Neural progenitor cell (in vitro differentiated cells): ENCODE measurements at regions not wholly inside any gene's neighbourhood (a gene's known extent, or its start where the extent isn't known, plus 50 kb on each side); places are given as distances from the start of the nearest gene placed in this dataset.

ENCODE experiments used
- DNase-seq: peaks from one replicate; pipeline ENCODE4 v3.0.0-alpha.2; 2016; ENCODE audit warnings: low spot score
- H2AFZ ChIP-seq: fragments of 200-600 bp; sonication (generic); replicated peaks from 2 replicates; pipeline ENCODE4 v1.6.1; 2016; ENCODE audit warnings: antibody characterized with exemption
- H3F3A ChIP-seq: fragments of 200-600 bp; sonication (generic); 2 replicates; pipeline ENCODE4 v1.6.1; 2016; ENCODE audit warnings: antibody characterized with exemption, low read depth
- H3K27ac ChIP-seq: fragments of 200-600 bp; sonication (generic); 2 replicates; pipeline ENCODE4 v1.5.1; 2016; ENCODE audit warnings: mild to moderate bottlenecking
- H3K27me3 ChIP-seq: fragments of 200-600 bp; sonication (generic); 2 replicates; pipeline ENCODE4 v1.6.1; 2016; ENCODE audit warnings: mild to moderate bottlenecking, moderate library complexity
- H3K36me3 ChIP-seq: fragments of 200-600 bp; sonication (generic); 2 replicates; pipeline ENCODE4 v1.5.1; 2016
- H3K4me1 ChIP-seq: fragments of 200-600 bp; sonication (generic); 2 replicates; pipeline ENCODE4 v1.6.1; 2016; ENCODE audit warnings: mixed run types
- H3K4me2 ChIP-seq: fragments of 200-600 bp; sonication (generic); 2 replicates; pipeline ENCODE4 v1.6.1; 2016
- H3K4me3 ChIP-seq: fragments of 200-600 bp; sonication (generic); 2 replicates; pipeline ENCODE4 v1.5.1; 2016
- H3K79me2 ChIP-seq: fragments of 200-600 bp; sonication (generic); 2 replicates; pipeline ENCODE4 v1.6.1; 2016; ENCODE audit warnings: low read depth
- H3K9ac ChIP-seq: fragments of 200-600 bp; sonication (generic); 2 replicates; pipeline ENCODE4 v1.6.1; 2016
- H3K9me3 ChIP-seq: fragments of 200-600 bp; sonication (generic); 2 replicates; pipeline ENCODE4 v1.5.1; 2016; ENCODE audit warnings: low read depth
- H4K20me1 ChIP-seq: fragments of 200-600 bp; sonication (generic); 2 replicates; pipeline ENCODE4 v1.6.1; 2016; ENCODE audit warnings: low read depth
- H3K27ac Mint-ChIP-seq: 3 replicates; pipeline ENCODE4 v1.8.0; 2021; ENCODE audit warnings: mixed read lengths
- H3K27me3 Mint-ChIP-seq: 2 replicates; pipeline ENCODE4 v1.8.0; 2022; ENCODE audit warnings: low read depth, mild to moderate bottlenecking, inconsistent platforms, moderate library complexity, mixed read lengths; ENCODE audit not compliant: insufficient read depth
- H3K36me3 Mint-ChIP-seq: 3 replicates; pipeline ENCODE4 v1.8.0; 2021; ENCODE audit warnings: mixed read lengths
- H3K4me1 Mint-ChIP-seq: 3 replicates; pipeline ENCODE4 v1.8.0; 2021; ENCODE audit warnings: mixed read lengths
- H3K4me3 Mint-ChIP-seq: 3 replicates; pipeline ENCODE4 v1.8.0; 2021; ENCODE audit warnings: mild to moderate bottlenecking, moderate library complexity, mixed read lengths
- H3K9me3 Mint-ChIP-seq: 3 replicates; pipeline ENCODE4 v1.8.0; 2020; ENCODE audit warnings: mixed read lengths
- EZH2 ChIP-seq: fragments of 200-600 bp; sonication (generic); IDR thresholded peaks from 2 replicates; pipeline ENCODE4 v1.6.1; 2017; ENCODE audit warnings: antibody characterized with exemption, mild to moderate bottlenecking, moderate library complexity
- EZH2phosphoT487 ChIP-seq: fragments of 200-600 bp; sonication (generic); IDR thresholded peaks from 2 replicates; pipeline ENCODE4 v1.6.1; 2017; ENCODE audit warnings: antibody characterized with exemption
- TF ChIP-seq, protein P1 (sequence below): fragments of 200-600 bp; sonication (generic); IDR thresholded peaks from 2 replicates; pipeline ENCODE4 v1.5.1; 2017; ENCODE audit warnings: antibody characterized with exemption, mild to moderate bottlenecking

DNA sequence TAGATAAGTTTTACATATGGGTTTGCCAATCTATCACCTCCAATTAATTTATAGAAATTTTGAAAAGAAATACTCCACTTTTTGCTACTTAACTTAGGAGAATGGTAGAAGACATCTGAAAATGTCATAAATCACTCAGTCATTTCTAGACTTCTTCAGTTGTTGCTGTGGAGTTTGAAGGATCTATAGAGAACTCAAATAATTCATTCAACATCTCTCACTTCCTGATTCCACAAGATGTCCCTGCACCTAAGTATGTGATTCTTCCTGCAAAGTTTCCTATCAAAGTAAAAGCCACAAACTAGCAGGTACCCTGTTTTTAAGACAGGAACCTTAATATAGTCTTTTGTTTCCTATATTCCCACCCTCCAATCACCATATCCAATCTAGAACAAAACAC is 297.1 kb upstream of the ATP10B start:
- Mint-ChIP-seq H3K9me3 (peaks cover 12% of the 10 kb centered on the region), H3K4me3 (no peak overlapping the region), H3K4me1 (peaks cover 13% of the 10 kb centered on the region), H3K36me3 (no peaks in the 10 kb centered on the region), H3K27me3 (peaks cover 4% of the 10 kb centered on the region), H3K27ac (no peak overlapping the region)
- Histone ChIP-seq H2AFZ (no peak overlapping the region), H3K36me3 (no peaks in the 10 kb centered on the region), H3F3A (no peaks in the 10 kb centered on the region), H3K9ac (no peak overlapping the region), H3K4me3 (no peak overlapping the region), H3K27me3 (no peaks in the 10 kb centered on the region), H3K27ac (no peak overlapping the region), H3K9me3 (no peaks in the 10 kb centered on the region), H3K79me2 (no peaks in the 10 kb centered on the region), H3K4me2 (no peak overlapping the region), H3K4me1 (peaks cover 12% of the 10 kb centered on the region), H4K20me1 (no peaks in the 10 kb centered on the region)
- TF ChIP-seq, protein P1, sequence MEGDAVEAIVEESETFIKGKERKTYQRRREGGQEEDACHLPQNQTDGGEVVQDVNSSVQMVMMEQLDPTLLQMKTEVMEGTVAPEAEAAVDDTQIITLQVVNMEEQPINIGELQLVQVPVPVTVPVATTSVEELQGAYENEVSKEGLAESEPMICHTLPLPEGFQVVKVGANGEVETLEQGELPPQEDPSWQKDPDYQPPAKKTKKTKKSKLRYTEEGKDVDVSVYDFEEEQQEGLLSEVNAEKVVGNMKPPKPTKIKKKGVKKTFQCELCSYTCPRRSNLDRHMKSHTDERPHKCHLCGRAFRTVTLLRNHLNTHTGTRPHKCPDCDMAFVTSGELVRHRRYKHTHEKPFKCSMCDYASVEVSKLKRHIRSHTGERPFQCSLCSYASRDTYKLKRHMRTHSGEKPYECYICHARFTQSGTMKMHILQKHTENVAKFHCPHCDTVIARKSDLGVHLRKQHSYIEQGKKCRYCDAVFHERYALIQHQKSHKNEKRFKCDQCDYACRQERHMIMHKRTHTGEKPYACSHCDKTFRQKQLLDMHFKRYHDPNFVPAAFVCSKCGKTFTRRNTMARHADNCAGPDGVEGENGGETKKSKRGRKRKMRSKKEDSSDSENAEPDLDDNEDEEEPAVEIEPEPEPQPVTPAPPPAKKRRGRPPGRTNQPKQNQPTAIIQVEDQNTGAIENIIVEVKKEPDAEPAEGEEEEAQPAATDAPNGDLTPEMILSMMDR = no peak
- no peak for TF ChIP-seq EZH2
- TF ChIP-seq EZH2phosphoT487 = no peak
- DNase-seq = no peak

DNA sequence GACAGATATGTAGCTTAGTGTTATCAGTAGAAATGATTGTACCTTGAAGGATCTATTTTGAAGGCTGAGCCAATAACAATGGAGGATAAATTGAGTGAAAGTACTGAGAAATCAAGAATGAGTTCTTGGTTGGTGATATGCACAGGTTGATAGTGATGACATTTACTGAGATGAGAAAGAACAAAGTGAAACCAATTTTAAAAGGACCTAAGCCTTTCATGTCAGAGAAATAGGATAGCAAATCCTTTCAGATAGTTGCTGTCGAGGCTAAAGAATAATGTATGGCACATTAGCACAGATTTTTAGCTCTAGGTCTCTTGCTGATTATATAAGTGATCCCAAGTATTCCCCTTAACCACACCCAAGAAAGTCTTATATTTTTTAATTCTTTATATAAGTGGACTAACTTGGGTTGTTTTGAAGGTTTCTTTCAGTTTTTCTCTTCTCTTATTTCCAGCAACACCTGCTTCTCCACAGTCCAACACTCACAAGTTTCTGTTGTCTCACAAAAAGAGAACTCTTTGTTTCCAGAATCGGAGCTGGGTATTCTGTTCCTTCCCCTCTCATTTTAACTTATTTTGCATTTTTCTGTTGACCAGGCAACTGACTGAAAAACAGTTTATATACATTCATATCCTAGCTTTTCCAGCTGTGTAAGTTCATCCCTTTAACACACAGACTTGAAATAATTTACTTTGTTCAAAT is 286.9 kb upstream of the ATP10B start:
- no peaks in the 10 kb centered on the region for H3K36me3 Mint-ChIP-seq
- Histone ChIP-seq H3K4me1 (peaks cover 12% of the 10 kb centered on the region), H3K4me3 (no peak overlapping the region), H4K20me1 (no peaks in the 10 kb centered on the region), H3K79me2 (no peaks in the 10 kb centered on the region), H2AFZ (no peak overlapping the region), H3K9me3 (no peaks in the 10 kb centered on the region), H3K9ac (no peak overlapping the region), H3K4me2 (no peak overlapping the region), H3F3A (no peaks in the 10 kb centered on the region), H3K27ac (no peak overlapping the region), H3K36me3 (no peaks in the 10 kb centered on the region), H3K27me3 (no peaks in the 10 kb centered on the region)
- TF ChIP-seq EZH2phosphoT487 (no peak), EZH2 (no peak)
- H3K4me3 Mint-ChIP-seq = no peak overlapping the region
- no peak for DNase-seq
- no peak overlapping the region for H3K27ac Mint-ChIP-seq
- peaks cover 2% of the 10 kb centered on the region for H3K4me1 Mint-ChIP-seq
- no peaks in the 10 kb centered on the region for H3K27me3 Mint-ChIP-seq
- H3K9me3 Mint-ChIP-seq = peaks cover 3% of the 10 kb centered on the region

DNA sequence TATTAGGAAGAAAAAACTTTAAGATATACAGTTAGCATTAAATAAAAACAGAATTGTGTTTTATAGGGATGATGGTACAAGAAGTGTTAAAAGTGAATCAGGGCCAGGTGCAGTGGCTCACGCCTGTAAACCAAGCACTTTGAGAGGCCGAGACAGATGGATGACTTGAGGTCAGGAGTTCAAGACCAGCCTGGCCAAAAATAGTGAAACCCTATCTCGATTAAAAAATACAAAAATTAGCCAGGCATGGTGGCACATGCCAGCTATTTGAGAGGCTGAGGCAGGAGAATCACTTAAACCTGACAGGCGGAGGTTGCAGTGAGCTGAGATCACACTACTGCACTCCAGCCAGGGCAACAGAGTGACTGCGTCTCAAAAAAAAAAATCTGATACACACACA is 282.9 kb upstream of the ATP10B start:
- no peak for TF ChIP-seq EZH2phosphoT487
- TF ChIP-seq, protein P1 = no peak
- TF ChIP-seq EZH2 = no peak
- no peaks in the 10 kb centered on the region for H3K27me3 Mint-ChIP-seq
- DNase-seq = no peak
- H3K79me2 ChIP-seq = no peaks in the 10 kb centered on the region
- H4K20me1 ChIP-seq = no peaks in the 10 kb centered on the region
- H3K4me1 Mint-ChIP-seq = peaks cover 4% of the 10 kb centered on the region
- H3K4me2 ChIP-seq = no peak overlapping the region
- H3K9ac ChIP-seq = no peak overlapping the region
- H3K27ac Mint-ChIP-seq = no peak overlapping the region
- no peak overlapping the region for H2AFZ ChIP-seq
- no peaks in the 10 kb centered on the region for H3K9me3 Mint-ChIP-seq
- no peak overlapping the region for H3K27ac ChIP-seq
- H3K4me1 ChIP-seq = peaks cover under 1% of the 10 kb centered on the region
- no peak overlapping the region for H3K4me3 Mint-ChIP-seq
- H3K36me3 Mint-ChIP-seq = no peaks in the 10 kb centered on the region
- no peaks in the 10 kb centered on the region for H3K9me3 ChIP-seq
- H3K4me3 ChIP-seq = no peak overlapping the region
- no peaks in the 10 kb centered on the region for H3F3A ChIP-seq
- no peaks in the 10 kb centered on the region for H3K27me3 ChIP-seq
- no peaks in the 10 kb centered on the region for H3K36me3 ChIP-seq

DNA sequence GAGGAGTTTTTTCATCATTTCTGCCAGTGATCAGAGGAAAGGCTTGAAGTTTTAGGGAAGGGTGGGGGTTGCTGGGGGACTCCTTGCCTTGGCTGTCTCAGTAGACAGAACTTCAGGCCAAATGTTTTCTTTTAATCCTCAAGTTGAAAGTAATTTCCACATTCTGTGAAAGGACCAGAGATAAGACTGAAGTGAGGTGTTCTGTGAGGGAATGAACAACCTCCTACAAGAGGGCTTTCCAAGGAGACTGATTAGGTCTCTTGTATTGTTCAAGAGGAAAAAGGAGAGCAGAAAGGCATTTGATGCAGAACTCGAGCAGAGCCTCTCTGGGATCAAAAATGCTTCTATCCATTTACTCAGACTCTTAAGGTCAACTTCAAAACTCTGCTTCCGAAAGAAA is 282.1 kb upstream of the ATP10B start:
- Mint-ChIP-seq H3K4me1 (peaks cover 4% of the 10 kb centered on the region), H3K9me3 (no peaks in the 10 kb centered on the region), H3K36me3 (no peaks in the 10 kb centered on the region), H3K4me3 (no peak overlapping the region), H3K27ac (no peak overlapping the region), H3K27me3 (peaks cover 3% of the 10 kb centered on the region)
- Histone ChIP-seq H2AFZ (no peak overlapping the region), H3K9ac (no peak overlapping the region), H3K27me3 (no peaks in the 10 kb centered on the region), H3K9me3 (no peaks in the 10 kb centered on the region), H3K4me2 (no peak overlapping the region), H3F3A (no peaks in the 10 kb centered on the region), H3K4me1 (no peaks in the 10 kb centered on the region), H3K4me3 (no peak overlapping the region), H3K79me2 (no peaks in the 10 kb centered on the region), H3K36me3 (no peaks in the 10 kb centered on the region), H4K20me1 (no peaks in the 10 kb centered on the region), H3K27ac (no peak overlapping the region)
- no peak for DNase-seq
- TF ChIP-seq, protein P1 = no peak
